ENCODE measurements at regions not wholly inside any gene's neighbourhood (a gene's known extent, or its start where the extent isn't known, plus 50 kb on each side); places are given as distances from the start of the nearest gene placed in this dataset.
A peak's percentile ranks its signal among the peaks of the same experiment; 100 is the strongest.

DNA sequence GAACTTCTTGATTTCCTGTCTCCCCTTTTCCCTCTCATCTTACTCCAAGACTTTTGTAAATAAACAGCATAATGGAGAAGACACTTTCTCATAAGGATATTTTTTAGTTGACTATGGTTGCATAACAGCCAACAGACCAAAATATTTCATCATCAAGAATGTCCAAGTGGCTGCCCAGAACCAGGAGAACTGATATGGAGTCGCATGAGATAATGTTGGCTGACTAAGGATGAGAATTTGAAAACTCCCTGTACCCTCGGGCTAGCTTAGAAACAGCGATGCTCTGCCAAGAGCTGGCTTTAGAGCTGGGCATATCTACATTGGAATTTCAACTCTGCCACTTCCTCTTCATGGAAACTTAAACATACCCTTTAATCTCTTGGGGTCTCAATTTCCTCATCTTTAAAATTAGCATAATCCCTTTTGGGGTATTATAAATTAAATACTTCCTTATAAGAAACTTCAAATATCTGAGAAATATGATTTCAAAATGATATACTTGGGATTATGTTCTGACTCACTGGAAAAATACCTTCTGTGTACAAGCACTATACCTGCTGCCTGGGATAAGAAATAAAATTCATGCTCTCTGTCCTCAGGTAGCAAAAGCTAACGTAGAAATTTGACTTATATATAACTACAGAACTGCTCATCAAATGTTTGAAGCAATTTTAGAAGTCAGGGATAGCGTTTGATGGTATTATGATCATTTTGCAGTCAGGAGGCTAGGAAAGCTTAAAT lies 777.3 kb downstream of the LTN1 start:
- intact Hi-C loops (cut with DNase I), result no loop called here
- Histone ChIP-seq H3K9me3 (no peaks in the 10 kb centered on the region), H3K4me1 (no peaks in the 10 kb centered on the region), H3K27ac (no peak overlapping the region), H3K36me3 (no peaks in the 10 kb centered on the region), H3K27me3 (no peaks in the 10 kb centered on the region), H3K4me3 (no peak overlapping the region)
- ATAC-seq (peak; percentile 18), DNase-seq (no peak)
- TF ChIP-seq, protein P1, sequence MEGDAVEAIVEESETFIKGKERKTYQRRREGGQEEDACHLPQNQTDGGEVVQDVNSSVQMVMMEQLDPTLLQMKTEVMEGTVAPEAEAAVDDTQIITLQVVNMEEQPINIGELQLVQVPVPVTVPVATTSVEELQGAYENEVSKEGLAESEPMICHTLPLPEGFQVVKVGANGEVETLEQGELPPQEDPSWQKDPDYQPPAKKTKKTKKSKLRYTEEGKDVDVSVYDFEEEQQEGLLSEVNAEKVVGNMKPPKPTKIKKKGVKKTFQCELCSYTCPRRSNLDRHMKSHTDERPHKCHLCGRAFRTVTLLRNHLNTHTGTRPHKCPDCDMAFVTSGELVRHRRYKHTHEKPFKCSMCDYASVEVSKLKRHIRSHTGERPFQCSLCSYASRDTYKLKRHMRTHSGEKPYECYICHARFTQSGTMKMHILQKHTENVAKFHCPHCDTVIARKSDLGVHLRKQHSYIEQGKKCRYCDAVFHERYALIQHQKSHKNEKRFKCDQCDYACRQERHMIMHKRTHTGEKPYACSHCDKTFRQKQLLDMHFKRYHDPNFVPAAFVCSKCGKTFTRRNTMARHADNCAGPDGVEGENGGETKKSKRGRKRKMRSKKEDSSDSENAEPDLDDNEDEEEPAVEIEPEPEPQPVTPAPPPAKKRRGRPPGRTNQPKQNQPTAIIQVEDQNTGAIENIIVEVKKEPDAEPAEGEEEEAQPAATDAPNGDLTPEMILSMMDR (IDR thresholded peaks at IDR 0.05), result no peak

DNA sequence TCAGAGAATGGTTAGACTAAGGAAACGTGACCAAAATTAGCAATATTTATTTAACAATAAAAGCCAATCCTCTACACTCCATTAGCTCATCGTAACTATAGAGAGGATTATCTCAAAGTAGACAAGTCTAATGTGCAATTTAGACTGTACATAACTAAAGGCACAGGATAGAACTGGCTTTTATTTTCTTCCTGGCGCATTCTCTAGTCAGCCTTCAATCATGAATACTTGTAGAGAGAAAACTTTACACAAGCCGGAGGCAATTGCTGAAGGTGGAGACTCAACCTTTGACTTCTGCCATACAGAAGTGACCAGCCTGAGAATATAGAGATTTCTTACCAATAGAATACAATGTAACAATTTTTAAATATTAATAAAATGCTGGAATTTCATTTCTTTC lies 777.9 kb downstream of the LTN1 start:
- no peak for ATAC-seq
- Histone ChIP-seq H3K4me3 (no peak overlapping the region), H3K27me3 (no peaks in the 10 kb centered on the region), H3K36me3 (no peaks in the 10 kb centered on the region), H3K27ac (no peak overlapping the region), H3K4me1 (no peaks in the 10 kb centered on the region), H3K9me3 (no peaks in the 10 kb centered on the region)
- TF ChIP-seq, protein P1 (IDR thresholded peaks at IDR 0.05), result no peak
- intact Hi-C loops (cut with DNase I), result no loop called here
- DNase-seq, result no peak

DNA sequence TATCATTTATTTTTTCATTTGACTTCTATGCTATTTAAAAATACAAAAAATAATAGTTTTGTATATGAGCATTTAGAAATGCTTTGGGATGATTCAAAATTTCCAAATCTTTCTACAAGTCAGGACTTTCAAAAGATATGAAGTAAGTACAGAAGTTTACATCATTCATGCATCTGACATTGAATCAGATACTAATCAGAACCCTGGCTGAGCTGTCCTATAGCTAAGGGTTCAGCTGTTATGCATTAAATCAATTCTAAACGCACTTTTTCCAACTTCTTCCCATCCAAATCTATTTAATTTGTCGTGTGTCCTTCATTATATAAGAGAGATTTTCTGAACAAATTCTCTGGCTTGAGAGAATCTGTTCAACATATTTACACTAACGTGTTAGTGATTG lies 779.4 kb downstream of the LTN1 start:
- Histone ChIP-seq H3K9me3 (no peaks in the 10 kb centered on the region), H3K27ac (no peak overlapping the region), H3K4me1 (no peaks in the 10 kb centered on the region), H3K36me3 (no peaks in the 10 kb centered on the region), H3K27me3 (no peaks in the 10 kb centered on the region), H3K4me3 (no peak overlapping the region)
- TF ChIP-seq, protein P1 (IDR thresholded peaks at IDR 0.05), result no peak
- DNase-seq (no peak), ATAC-seq (no peak)
- intact Hi-C loops (cut with DNase I), result no loop called here

DNA sequence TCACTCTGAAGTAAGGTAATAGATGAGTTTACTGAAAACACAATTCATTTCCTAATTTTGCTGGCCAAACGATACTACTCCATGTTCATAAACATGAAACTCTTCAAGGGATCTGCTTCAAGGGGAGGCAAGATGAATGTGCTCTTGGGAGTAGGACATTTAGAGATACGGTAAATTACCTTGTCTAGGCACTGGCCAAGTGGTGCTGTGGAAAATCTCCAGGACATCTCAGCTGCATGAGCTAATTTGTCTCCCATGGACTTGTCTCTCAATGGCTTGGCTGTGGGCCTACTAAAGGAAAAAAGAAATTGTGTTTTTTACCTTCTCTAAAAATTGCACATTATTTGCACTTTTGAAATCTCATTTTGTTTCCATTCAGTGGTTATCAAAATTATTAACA lies 780.6 kb downstream of the LTN1 start:
- H3K4me1 ChIP-seq, result no peaks in the 10 kb centered on the region
- TF ChIP-seq, protein P1 (IDR thresholded peaks at IDR 0.05), result no peak
- no peaks in the 10 kb centered on the region for H3K9me3 ChIP-seq
- no peak for DNase-seq
- ATAC-seq, result no peak
- intact Hi-C loops (cut with DNase I), result no loop called here
- H3K36me3 ChIP-seq, result no peaks in the 10 kb centered on the region
- no peak overlapping the region for H3K27ac ChIP-seq
- no peak overlapping the region for H3K4me3 ChIP-seq
- no peaks in the 10 kb centered on the region for H3K27me3 ChIP-seq

DNA sequence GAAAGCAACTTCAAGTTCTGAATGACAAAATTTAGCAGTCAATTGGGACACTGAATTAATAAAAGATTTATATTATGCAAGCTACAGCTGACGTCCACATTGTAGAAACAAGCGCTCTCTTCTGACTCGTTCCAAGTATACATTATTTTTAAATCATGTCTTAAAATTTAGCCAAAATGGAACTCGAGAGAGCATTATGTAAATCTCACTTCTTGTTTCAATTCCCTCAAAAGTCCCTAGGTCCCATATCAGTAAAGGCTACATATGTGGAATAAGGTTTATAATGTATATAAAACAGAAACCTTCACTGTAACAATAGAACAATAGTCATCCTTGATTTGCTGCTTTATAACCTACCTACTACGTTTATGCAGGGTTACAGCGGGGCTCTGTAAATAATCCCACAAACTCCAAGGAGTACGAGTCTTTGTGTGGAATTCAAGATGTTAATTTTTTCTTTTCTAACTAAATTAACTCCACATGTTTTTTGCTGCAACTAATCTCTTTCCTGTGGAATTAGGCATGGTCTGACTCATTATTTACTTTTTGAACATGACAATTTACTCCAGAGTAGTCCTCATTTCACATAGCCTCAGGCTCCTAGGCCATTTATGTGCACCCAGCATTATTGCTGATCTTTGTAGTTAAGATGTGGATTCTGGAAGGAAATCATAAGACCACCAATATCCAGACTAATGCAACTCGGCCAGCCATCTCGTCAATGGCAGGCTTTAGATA lies 785.1 kb downstream of the LTN1 start:
- Histone ChIP-seq H3K4me3 (no peak overlapping the region), H3K27ac (no peak overlapping the region), H3K36me3 (no peaks in the 10 kb centered on the region), H3K4me1 (no peaks in the 10 kb centered on the region), H3K9me3 (no peaks in the 10 kb centered on the region), H3K27me3 (no peaks in the 10 kb centered on the region)
- intact Hi-C loops (cut with DNase I), result no loop called here
- ATAC-seq, result no peak
- TF ChIP-seq, protein P1 (IDR thresholded peaks at IDR 0.05), result no peak
- DNase-seq, result peak in 1 of 4 donors; percentile 13

Measured in left lung (tissue), 4 donors.